Activated T-cell treated with anti-CD3 and anti-CD28 coated beads, Interleukin-2, amount 50 U/mL, for 72 hours (primary cell): ENCODE measurements at regions not wholly inside any gene's neighbourhood (a gene's known extent, or its start where the extent isn't known, plus 50 kb on each side); places are given as distances from the start of the nearest gene placed in this dataset.
A peak's percentile ranks its signal among the peaks of the same experiment; 100 is the strongest.
"Not testable (repeated sequence)": the region's sequence is repeated elsewhere in the genome, so short reads cannot be mapped to it uniquely, and the experiment has no call there.

Experiments used
- ATAC-seq, 2 donors: fragments of 150-1000 bp; cut with Tn5 transposase; replicated peaks in 1 of 2; 2 replicates each; pipeline ENCODE4 v1.10.0; 2021; ENCODE audit warnings: moderate library complexity in 2 of 2, mild to moderate bottlenecking in 1 of 2
- DNase-seq, 2 donors: peaks; one replicate each; pipeline ENCODE4 v3.0.0; 2021 to 2022; ENCODE audit warnings: mixed read lengths in 1 of 2
- H3K27ac Mint-ChIP-seq: one replicate; pipeline ENCODE4 v1.8.0; 2022; ENCODE audit warnings: mild to moderate bottlenecking, moderate library complexity, mixed read lengths
- H3K27me3 Mint-ChIP-seq: one replicate; pipeline ENCODE4 v1.8.0; 2022; ENCODE audit warnings: low read depth, mixed read lengths
- H3K36me3 Mint-ChIP-seq, 2 donors: one replicate each; pipeline ENCODE4 v1.8.0; 2022; ENCODE audit warnings: mixed read lengths in 2 of 2, mild to moderate bottlenecking in 1 of 2; ENCODE audit not compliant: insufficient read depth in 2 of 2
- H3K4me1 Mint-ChIP-seq: one replicate; pipeline ENCODE4 v1.8.0; 2022; ENCODE audit warnings: low read depth, mixed read lengths
- H3K4me3 Mint-ChIP-seq, 2 donors: one replicate each; pipeline ENCODE4 v1.8.0; 2022; ENCODE audit warnings: mild to moderate bottlenecking in 2 of 2, mixed read lengths in 2 of 2, moderate library complexity in 2 of 2
- H3K9me3 Mint-ChIP-seq, 2 donors: one replicate each; pipeline ENCODE4 v1.8.0; 2022; ENCODE audit warnings: mixed read lengths in 2 of 2

DNA sequence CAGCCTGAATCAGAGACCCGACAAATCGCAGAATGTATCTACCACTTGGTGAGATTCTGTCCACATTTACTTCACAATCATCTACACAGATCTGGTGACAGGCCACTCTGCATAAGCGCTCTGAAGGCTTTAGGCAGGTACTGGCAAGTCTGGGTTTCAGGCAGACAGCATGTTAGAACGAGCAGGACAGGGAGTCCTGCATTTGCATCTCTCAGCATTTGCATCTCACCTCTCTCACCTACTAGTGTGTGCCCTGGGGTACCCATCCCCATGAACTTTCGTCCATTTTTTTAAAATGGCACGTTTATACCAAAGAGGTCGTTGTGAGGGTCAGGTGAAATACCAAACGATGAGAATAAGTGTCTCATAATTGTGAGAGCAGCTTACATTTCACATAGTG, 108.2 kb downstream of the SPATA31A1 start:
- H3K36me3 Mint-ChIP-seq, ATAC-seq, H3K27me3 Mint-ChIP-seq, DNase-seq, H3K9me3 Mint-ChIP-seq, H3K27ac Mint-ChIP-seq, H3K4me1 Mint-ChIP-seq: not testable (repeated sequence)
- H3K4me3 Mint-ChIP-seq, result peak overlapping the region; percentile 94 to 95

DNA sequence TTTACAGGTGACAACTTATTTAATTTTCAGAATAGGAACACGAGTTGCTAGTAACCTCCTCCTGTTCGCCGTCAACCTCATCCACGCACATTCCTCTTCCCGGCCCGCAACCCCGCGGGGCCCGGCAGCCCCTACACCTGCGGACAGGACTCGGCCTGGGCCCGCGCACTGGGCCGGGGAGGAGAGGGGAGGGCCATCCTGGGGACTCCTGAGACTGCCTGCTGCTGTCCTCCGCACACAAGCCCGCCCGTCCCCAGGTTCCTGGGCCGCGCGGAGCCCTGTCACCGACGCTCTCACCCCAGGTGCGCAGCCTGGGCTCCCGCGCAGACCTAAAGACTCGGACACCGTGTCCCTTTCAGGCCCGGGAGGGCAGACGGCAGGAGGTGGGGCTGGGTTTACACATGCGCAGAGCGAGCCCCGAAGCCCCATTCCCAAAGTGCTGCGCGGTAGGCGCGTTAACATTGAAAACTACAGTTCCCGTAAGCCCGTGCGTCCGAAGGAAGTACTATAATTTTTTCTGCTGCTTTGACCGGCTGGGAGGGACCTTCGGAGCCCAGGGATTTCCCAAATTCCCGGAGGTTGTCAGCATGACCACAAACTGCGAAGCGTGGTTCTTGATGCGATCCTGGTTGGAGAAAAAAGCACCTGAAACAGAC, 108.8 kb downstream of the SPATA31A1 start:
- not testable (repeated sequence) for H3K36me3 Mint-ChIP-seq, H3K9me3 Mint-ChIP-seq
- peak overlapping the region; percentile 96 for H3K27ac Mint-ChIP-seq

DNA sequence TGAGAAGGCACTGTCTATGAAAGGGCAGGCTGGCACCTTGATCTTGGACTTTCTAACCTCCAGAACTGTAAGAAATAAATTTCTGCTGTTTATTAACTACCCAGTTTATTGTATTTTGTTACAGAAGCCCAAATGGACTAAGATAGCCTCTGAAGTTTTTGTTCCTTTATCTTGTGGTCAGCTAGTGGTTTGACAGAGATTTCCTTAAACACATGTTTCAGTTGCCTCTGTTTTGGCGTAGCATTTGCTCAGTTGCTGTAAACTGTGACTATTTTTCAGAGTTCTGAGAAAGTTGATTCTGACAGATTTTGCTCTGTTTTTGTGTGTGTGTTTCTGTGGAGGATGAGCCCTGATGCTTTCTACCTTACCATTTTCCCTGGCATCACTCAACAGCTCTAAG, 119.0 kb downstream of the SPATA31A1 start:
- H3K4me1 Mint-ChIP-seq, DNase-seq, H3K27me3 Mint-ChIP-seq, ATAC-seq, H3K4me3 Mint-ChIP-seq, H3K36me3 Mint-ChIP-seq, H3K27ac Mint-ChIP-seq, H3K9me3 Mint-ChIP-seq: not testable (repeated sequence)

More for the DNA sequence above, 108.8 kb downstream of the SPATA31A1 start:
- peak overlapping the region; percentile 94 to 95 for H3K4me3 Mint-ChIP-seq
- DNase-seq, result peak; percentile 76 to 79
- H3K27me3 Mint-ChIP-seq, H3K4me1 Mint-ChIP-seq: not testable (repeated sequence)
- ATAC-seq, result peak; percentile 97 to 98

DNA sequence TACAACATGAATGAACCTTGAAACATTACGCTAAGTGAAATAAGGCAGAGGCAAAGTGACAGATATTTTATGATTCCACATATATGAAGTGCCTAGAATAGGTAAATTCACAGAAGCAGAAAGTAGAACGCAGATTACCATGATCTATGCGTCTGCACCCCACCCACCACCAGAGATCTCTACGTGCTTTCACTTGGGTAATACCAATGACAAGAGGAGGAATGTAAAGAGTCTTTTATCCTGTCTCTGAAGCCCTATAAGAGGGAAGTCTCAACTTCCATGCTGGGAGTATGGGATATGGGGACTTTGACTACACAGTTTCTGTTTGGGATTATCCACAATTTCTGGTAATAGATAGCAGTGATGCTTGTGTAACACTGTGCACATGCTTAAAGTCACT, 127.6 kb downstream of the SPATA31A1 start:
- not testable (repeated sequence) for H3K9me3 Mint-ChIP-seq, DNase-seq, H3K27me3 Mint-ChIP-seq, ATAC-seq, H3K4me3 Mint-ChIP-seq, H3K27ac Mint-ChIP-seq, H3K36me3 Mint-ChIP-seq, H3K4me1 Mint-ChIP-seq

DNA sequence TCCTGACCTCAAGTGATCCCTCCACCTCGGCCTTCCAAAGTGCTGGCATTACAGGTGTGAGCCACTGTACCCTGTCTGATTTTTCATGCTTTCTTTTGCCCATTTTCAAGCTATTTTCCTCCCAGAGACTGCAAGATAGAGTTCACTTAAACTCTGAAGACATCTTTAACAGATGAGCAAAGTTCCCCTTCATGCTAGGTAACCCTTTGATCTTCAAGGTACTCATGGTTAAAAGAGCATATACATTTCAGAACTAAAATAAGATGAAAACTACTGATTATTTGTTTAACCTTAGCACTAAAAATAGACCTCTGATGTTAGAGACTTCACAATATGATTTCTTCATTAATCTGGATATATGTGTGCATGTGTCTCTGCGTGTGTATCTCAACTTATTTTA, 128.4 kb downstream of the SPATA31A1 start:
- not testable (repeated sequence) for H3K36me3 Mint-ChIP-seq, H3K27ac Mint-ChIP-seq, H3K4me1 Mint-ChIP-seq, ATAC-seq, H3K9me3 Mint-ChIP-seq, DNase-seq, H3K27me3 Mint-ChIP-seq, H3K4me3 Mint-ChIP-seq

DNA sequence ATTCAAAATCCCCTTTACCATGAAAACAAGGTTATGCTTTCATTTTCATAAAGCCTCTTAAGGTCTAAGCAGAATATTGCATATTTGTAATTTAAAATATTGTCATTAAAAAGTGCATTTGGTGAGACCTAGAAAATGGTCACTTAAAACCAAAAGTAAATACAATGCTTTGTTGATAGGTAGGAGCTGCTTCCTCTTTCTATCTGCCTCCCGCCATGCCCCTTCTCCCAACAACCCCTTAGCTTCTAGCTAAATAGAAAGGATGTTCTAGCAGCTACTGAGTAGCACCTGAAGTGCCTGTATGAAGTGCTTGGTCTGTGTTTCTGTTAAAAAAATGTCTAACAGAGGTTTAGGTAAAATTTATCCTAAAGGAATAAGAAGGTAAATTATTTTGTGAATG, 128.8 kb downstream of the SPATA31A1 start:
- not testable (repeated sequence) for ATAC-seq, H3K4me3 Mint-ChIP-seq, H3K27me3 Mint-ChIP-seq, H3K36me3 Mint-ChIP-seq, H3K4me1 Mint-ChIP-seq, H3K9me3 Mint-ChIP-seq, H3K27ac Mint-ChIP-seq, DNase-seq

DNA sequence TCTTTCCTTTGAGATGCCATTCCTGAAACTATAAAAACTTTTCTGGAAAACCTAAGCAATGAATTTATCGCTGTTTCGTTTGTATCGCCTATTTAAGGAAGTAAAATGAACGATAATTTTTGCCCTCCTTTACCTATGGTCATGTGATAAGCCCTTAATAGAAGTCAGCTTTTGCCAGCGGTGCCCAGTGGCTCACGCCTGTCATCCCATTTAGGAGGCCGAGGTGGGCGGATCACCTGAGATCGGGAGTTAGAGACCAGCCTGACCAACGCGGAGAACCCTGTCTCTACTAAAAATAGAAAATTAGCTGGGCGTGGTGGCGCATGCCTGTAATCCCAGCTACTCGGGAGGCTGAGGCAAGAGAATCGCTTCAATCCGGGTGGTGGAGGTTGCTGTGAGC, 132.0 kb downstream of the SPATA31A1 start:
- ATAC-seq, H3K4me1 Mint-ChIP-seq, H3K36me3 Mint-ChIP-seq, H3K27ac Mint-ChIP-seq, H3K9me3 Mint-ChIP-seq, H3K27me3 Mint-ChIP-seq, H3K4me3 Mint-ChIP-seq, DNase-seq: not testable (repeated sequence)

DNA sequence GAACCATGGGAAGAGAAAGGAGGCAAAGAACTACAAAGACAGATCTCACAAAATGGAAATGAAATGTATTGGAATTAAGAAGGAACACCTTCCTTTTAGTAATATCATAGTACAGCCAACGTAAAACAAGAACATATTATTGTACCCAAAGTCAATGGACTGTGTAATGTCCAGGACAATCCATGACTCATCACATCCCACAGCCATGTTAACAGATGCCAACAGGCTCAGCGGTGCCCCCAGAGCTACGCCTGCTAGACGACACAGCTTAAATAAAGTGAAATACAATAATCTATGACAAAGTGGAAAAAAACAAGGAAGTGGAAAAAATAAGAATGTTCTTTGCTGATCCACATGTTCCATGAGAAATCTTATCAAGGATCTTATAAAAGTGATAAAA, 140.8 kb downstream of the SPATA31A1 start:
- not testable (repeated sequence) for DNase-seq, H3K9me3 Mint-ChIP-seq, H3K27me3 Mint-ChIP-seq, H3K36me3 Mint-ChIP-seq, H3K4me3 Mint-ChIP-seq, ATAC-seq, H3K4me1 Mint-ChIP-seq, H3K27ac Mint-ChIP-seq

DNA sequence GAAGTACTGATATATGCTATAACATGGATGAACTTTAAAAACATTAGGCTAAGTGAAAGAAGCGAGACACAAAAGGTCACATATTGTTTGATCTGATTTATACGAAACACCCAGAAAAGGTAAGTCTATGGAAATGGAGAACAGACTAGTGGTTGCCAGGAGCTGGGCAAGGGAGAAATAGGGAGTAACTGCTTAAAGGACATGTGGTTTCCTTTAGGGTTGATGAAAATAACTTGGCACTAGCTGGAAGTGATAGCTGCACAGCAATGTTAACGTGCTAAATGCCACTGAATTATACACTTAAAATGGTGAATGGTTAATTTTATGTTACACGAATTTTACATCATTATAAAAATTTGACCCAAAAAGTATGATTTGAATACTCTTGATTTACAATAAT, 147.7 kb downstream of the SPATA31A1 start:
- H3K9me3 Mint-ChIP-seq, H3K27me3 Mint-ChIP-seq, DNase-seq, H3K4me3 Mint-ChIP-seq, H3K36me3 Mint-ChIP-seq, H3K4me1 Mint-ChIP-seq, ATAC-seq, H3K27ac Mint-ChIP-seq: not testable (repeated sequence)

DNA sequence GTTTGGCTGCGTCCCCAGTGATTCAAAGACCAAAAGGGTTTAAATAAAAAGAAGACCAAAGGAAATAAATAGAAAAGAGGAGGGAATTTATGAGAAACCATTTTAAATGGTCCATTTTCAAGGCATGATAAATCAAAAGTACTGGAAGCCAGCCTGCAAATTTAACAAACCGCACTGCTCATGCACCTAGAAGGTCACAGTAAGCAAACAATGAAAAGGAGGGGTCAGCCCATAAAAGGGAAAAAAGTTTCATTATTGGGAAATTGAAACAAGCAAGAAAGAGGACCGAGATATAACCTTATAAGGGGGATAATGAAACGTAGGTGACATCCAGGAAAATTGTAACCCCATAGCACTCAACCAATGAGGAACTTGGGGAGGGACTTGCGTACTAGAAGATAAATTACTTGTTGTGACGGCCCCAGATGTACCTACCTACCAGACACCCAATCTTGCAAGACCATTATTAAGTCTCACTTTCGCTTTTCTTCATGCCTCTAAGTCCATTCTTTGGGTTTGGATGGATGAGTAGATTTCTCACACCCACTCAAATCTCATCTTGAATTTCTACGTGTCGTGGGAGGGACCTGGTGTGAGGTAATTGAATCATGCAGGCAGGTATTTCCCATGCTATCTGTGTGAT, 172.0 kb downstream of the SPATA31A1 start:
- H3K27me3 Mint-ChIP-seq, H3K4me3 Mint-ChIP-seq, H3K36me3 Mint-ChIP-seq, H3K9me3 Mint-ChIP-seq, ATAC-seq, H3K27ac Mint-ChIP-seq, H3K4me1 Mint-ChIP-seq, DNase-seq: not testable (repeated sequence)

DNA sequence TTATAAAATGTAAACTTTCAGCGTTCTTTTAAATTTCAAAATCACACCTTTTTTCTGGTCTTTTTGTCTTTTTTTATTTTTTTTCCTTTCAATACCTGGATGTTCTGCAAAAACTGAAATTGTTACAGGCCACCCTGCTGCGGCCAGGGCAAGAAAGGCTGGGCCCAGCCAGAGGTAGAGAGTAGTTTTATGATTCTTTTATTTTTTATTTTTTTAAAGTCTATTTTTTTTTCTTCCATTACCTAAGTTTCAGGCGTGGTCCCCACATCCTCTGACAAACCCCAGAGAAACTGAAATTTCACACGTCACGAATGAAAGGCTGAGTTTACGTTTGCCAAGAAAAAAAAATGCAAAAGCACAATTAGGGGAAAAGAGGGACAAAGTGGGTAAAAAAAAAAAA, 177.1 kb downstream of the SPATA31A1 start:
- H3K9me3 Mint-ChIP-seq, ATAC-seq, H3K4me3 Mint-ChIP-seq, DNase-seq, H3K36me3 Mint-ChIP-seq, H3K27me3 Mint-ChIP-seq, H3K27ac Mint-ChIP-seq, H3K4me1 Mint-ChIP-seq: not testable (repeated sequence)

DNA sequence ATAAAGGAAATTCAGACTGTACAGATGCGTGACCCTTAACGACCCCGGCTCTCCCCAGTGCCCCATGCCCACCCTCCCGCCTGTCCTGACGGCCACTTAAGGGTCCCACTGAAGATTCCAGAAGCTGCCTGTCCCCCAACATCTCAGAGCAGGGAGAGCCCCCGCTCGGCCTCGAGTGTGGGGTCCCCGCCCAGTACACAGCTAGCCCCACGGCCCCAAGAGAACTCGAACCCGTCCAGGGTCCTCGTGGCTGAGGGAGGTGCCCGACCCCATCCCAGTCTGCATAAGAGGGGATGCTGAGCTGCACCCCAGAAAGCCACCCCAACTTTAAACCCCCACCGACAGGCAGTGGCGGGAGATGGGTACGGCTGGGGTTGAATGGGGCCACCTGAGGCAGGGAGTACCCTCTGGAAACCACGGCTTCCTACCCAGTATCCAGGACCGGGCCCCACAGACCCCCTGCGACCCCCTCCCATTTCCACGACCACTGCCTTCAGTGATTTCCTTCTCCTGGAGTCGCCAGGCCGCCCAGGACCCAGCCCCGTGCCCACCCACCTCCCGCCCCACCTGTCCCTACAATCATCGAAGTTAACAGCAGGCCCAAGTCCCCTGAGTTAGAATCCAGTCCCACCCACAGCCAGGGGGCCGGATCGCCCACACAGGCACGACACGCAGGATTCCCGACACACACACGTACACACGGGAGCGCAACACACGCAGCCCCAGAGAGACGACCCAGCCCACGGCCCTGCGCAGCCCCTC, 177.7 kb downstream of the SPATA31A1 start:
- H3K4me3 Mint-ChIP-seq, ATAC-seq, H3K36me3 Mint-ChIP-seq, H3K9me3 Mint-ChIP-seq, H3K27me3 Mint-ChIP-seq, H3K4me1 Mint-ChIP-seq, DNase-seq, H3K27ac Mint-ChIP-seq: not testable (repeated sequence)

DNA sequence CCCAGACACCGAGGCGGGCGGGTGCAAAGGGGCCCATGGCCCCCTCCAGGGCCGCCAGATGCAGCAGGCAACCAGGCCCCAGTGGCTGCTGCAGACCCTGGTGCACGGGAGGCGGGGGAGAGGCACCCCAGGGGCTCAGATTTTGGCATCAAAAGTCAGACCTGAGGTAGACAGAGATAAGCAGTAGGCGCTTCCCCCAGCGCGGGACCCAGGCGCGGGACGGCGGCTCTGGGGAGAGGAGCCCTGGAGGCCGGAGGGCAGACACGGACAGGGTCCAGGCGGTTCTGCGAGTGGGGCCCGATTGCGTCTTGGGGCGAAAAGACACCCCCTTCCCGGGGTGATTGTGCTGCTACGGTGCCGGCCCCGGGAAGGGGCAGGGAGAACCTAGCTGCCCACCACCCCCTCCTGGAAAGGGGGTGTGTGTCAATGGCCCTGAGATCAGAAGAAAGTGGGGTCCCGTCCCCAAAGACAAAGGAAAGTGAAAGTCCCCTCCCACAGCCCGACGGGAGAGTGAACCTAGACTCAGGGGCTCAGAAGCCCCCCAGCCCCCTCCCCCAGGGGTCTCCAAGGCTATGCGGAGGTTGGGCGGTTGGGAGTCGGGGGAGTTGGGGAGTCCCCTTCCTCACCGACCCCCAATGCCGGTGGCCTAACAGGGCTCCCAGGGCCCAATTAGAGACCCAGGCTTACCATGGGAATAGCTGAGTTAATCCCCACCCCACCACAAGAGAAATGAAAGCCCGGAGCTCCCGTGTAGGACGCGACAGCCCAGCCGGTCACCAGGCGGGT, 178.5 kb downstream of the SPATA31A1 start:
- DNase-seq, H3K36me3 Mint-ChIP-seq, H3K27me3 Mint-ChIP-seq, H3K9me3 Mint-ChIP-seq, H3K4me1 Mint-ChIP-seq, H3K4me3 Mint-ChIP-seq, H3K27ac Mint-ChIP-seq, ATAC-seq: not testable (repeated sequence)
